Omental fat pad (tissue), 3 donors: ENCODE measurements at regions not wholly inside any gene's neighbourhood (a gene's known extent, or its start where the extent isn't known, plus 50 kb on each side); places are given as distances from the start of the nearest gene placed in this dataset.
"Not testable (repeated sequence)": the region's sequence is repeated elsewhere in the genome, so short reads cannot be mapped to it uniquely, and the experiment has no call there.

Source experiments
- ATAC-seq: fragments of 150-250 bp; one replicate; pipeline ENCODE4 v1.9.1; 2016; ENCODE audit warnings: mild to moderate bottlenecking, moderate library complexity; ENCODE audit not compliant: low FRiP score
- DNase-seq: peaks from one replicate; pipeline ENCODE4 v3.0.0-alpha.2; 2019; ENCODE audit warnings: low spot score
- TF ChIP-seq, protein P1 (sequence below), 3 donors: fragments of 450-650 bp; IDR thresholded peaks; one replicate each; pipeline ENCODE4 v1.5.1; 2016 to 2017; ENCODE audit warnings: antibody characterized with exemption in 3 of 3, mild to moderate bottlenecking in 3 of 3, moderate library complexity in 2 of 3

DNA sequence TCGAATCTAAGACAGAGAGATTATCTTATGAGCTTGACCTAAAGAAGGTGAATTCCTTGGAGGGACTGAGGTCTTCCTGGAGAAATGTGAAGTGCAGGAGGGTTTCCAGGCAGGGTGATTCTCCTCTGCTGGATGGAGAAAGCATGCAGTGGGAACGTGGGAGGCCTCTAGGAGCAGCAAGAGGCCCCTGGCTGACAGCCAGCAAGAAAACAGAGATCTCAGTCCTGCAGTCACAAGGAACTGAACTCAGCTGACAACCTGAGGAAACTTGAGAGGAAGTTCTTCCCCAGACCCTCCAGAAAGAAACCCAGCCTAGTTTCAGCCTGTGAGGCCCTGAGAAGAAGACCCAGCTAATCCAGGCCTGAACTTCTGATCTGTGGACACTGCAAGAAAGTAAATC, 345.9 kb downstream of the FAM72C start:
- DNase-seq (no peak), ATAC-seq (no peak)
- TF ChIP-seq, protein P1, sequence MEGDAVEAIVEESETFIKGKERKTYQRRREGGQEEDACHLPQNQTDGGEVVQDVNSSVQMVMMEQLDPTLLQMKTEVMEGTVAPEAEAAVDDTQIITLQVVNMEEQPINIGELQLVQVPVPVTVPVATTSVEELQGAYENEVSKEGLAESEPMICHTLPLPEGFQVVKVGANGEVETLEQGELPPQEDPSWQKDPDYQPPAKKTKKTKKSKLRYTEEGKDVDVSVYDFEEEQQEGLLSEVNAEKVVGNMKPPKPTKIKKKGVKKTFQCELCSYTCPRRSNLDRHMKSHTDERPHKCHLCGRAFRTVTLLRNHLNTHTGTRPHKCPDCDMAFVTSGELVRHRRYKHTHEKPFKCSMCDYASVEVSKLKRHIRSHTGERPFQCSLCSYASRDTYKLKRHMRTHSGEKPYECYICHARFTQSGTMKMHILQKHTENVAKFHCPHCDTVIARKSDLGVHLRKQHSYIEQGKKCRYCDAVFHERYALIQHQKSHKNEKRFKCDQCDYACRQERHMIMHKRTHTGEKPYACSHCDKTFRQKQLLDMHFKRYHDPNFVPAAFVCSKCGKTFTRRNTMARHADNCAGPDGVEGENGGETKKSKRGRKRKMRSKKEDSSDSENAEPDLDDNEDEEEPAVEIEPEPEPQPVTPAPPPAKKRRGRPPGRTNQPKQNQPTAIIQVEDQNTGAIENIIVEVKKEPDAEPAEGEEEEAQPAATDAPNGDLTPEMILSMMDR (IDR thresholded peaks at IDR 0.05), result no peak

DNA sequence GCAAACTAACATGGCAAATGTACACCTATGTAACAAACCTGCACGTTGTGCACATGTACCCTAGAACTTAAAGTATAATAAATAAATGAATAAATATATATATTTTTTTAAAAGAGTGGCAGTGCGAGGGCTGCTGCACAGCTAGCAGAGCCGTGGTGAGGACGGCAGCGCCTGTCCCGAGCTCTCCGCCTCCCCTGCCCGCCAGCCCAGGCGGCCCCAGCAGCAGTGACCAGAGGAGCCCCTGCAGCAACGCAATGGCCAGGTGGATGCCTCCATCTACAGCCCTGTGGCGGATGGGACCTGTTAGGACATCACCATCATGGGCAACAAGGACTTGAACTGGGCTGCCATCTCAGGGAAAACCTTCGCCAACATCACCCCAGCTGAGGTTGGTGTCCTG, 351.9 kb downstream of the FAM72C start:
- TF ChIP-seq, protein P1 (IDR thresholded peaks at IDR 0.05), result no peak
- ATAC-seq (no peak), DNase-seq (no peak)

DNA sequence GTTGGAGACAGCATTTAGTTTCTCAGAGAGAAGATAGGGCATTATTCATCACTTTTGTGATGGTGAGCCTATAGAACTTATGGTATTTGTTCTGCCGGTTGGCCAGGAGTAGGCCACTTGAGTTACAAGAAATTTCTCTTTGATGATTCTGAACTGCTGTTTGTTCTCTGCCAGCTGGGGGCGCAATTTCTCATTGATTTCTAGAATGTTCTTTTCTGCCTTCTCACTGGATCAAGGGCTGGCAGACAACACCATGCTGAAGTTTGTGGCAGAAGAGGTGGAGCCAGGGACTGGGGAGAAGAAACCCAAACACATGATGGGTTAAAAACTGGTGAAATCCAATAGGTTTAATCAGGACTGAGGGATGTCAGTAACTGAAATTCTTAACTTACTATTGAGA, 360.6 kb downstream of the FAM72C start:
- DNase-seq (no peak), ATAC-seq (no peak)
- TF ChIP-seq, protein P1 (IDR thresholded peaks at IDR 0.05), result no peak

DNA sequence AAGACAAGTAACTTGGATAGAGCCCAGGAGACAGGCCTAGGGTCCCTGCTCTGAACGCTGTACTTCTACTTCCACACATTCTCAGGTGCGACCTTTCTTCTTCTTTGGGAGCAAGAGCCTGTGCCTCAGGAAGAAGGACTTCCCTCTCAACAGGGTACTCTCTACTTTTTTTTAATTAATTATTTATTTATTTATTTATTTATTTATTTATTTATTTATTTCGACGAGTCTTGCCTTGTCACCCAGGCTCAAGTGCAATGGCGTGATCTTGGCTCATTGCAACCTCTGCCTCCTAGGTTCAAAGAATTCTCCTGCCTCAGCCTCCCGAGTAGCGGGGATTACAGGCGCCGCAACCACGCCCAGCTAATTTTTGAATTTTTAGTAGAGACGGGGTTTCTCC, 361.6 kb downstream of the FAM72C start:
- TF ChIP-seq, protein P1 (IDR thresholded peaks at IDR 0.05), result no peak
- ATAC-seq (no peak), DNase-seq (no peak)

DNA sequence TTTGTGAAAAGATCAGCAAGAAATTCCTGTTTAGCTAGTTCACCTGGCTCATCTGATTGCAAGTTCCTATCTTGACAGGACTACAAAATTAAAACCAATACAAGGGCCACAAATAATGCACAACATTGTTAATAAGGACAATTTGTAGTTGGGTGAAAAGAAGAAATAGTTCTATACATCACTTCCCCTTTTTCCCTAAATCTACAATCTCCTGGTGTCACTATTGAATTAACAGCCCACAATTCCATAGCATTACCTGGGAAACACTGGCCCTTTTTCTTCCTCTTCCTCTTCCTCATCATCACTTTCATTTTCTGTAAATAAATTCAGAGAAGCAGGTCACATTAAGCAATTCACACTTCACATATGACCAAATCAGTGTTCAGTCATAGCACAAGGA, 366.9 kb downstream of the FAM72C start:
- TF ChIP-seq, protein P1 (IDR thresholded peaks at IDR 0.05), result no peak
- no peak for ATAC-seq

DNA sequence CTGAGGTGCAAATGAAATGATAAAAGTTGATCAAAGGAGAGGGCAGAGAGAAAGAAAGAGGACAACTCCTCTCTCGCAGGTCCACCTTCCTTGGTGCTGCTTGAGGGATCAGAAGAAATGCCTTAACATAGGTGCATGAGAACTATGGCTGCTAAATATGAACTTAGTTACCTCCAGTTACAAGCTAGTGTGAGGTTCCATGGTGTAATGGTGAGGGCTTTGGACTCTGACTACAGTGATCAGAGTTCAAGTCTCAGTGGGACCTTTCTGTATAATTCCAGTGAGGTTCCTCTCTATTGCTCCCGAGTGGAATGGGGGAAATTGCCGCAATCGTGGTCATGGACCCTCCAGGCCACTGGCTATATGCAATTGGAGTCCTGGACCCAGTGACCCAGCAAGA, 387.3 kb downstream of the FAM72C start:
- no peak for DNase-seq
- TF ChIP-seq, protein P1 (IDR thresholded peaks at IDR 0.05), result no peak
- ATAC-seq, result no peak

More for the DNA sequence above, 366.9 kb downstream of the FAM72C start:
- no peak for DNase-seq

DNA sequence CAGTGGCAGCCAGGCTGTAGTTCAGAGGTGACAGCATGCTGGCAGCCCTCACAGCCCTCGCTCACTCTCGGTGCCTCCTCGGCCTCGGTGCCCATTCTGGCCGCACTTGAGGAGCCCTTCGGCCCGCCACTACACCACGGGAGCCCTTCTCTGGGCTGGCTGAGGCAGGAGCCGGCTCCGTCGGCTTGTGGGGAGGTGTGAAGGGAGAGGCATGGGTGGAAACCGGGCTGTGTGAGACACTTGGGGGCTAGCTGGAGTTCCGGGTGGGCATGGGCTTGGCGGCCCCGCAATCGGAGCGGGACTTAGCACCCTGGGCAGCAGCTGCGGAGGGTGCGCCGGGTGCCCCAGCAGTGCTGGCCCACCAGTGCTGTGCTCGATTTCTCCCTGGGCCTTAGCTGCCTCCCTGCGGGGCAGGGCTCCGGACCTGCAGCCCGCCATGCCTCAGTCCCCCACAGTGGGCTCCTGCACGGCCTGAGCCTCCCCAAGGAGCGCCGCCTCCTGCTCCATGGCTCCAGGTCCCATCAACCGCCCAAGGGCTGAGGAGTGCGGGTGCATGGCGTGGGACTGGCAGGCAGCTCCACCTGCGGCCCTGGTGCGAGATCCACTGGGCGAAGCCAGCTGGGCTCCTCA, 396.8 kb downstream of the FAM72C start:
- no peak for ATAC-seq
- TF ChIP-seq, protein P1 (IDR thresholded peaks at IDR 0.05), result no peak
- DNase-seq, result no peak

DNA sequence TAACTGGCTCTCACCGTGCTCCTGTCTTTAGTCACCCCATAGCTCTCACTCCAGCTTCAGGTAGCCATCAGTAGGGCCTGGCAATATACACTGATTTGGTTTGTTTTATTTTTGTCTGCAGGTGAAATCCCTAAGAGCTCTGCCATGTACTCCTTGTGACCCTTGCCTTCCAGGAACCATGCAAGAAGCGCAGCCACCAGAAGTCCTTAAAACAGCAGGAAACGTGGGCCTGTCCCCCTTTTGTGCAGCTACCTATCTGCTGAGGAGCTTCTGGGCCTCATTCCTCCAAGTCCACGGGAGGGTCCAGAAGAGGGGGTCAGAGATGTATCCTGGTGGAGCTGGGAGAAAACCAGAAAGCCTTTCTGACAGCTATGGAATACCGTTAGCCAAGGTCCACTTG, 399.1 kb downstream of the FAM72C start:
- DNase-seq, ATAC-seq: not testable (repeated sequence)

DNA sequence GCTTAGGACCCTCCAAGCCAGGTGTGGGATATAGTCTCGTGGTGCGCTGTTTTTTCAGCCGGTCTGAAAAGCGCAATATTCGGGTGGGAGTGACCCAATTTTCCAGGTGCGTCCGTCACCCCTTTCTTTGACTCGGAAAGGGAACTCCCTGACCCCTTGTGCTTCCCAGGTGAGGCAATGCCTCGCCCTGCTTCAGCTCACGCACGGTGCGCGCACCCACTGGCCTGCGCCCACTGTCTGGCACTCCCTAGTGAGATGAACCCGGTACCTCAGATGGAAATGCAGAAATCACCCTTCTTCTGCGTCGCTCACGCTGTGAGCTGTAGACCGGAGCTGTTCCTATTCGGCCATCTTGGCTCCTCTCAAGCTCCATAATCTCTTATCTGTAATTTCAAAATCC, 408.0 kb downstream of the FAM72C start:
- DNase-seq, ATAC-seq: not testable (repeated sequence)
